ENCODE measurements at regions not wholly inside any gene's neighbourhood (a gene's known extent, or its start where the extent isn't known, plus 50 kb on each side); places are given as distances from the start of the nearest gene placed in this dataset.

DNA sequence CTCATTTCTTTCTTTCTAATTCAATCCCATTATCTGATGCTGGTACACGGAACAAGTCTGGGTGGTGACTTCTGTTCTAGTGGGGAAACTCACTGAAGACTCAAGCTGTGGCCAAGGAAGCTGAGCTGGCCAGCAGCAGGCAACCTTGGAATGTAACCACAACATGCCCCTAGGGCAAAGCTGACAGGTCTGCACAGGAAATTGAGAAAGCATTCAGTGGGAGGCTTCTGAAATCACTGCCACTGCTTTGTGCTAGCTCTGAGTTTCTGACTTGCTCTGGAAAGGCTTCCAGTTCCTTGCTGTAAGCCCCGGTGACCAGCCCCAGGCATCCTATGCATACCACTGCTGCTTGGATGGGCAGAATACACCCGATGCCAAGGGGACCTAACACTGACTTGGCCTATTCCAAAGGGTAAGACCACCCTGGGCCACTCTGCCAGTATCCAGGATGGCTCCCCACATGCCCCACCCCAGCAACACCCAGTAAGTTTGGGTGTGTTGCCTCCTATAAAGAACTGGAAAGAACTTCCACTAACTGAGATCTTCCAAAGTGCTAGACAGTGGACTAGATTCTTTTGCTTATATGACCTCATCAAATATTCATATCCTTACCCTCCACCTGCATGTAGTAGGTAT is 84.5 kb upstream of the CDKN3 start:
- Mint-ChIP-seq H3K4me3 (no peak overlapping the region), H3K9me3 (no peaks in the 10 kb centered on the region), H3K36me3 (ENCODE audit: low read depth) (no peaks in the 10 kb centered on the region), H3K4me1 (peaks cover 23% of the 10 kb centered on the region), H3K27me3 (ENCODE audit: insufficient read depth) (no peaks in the 10 kb centered on the region), H3K27ac (no peak overlapping the region)
- no peak for DNase-seq
- Histone ChIP-seq H3K27me3 (ENCODE audit: control insufficient read depth, insufficient read depth, low read length, poor library complexity, severe bottlenecking) (no peaks in the 10 kb centered on the region), H3K9me3 (ENCODE audit: control insufficient read depth, low read length) (no peaks in the 10 kb centered on the region), H3K36me3 (ENCODE audit: control insufficient read depth, insufficient read depth, low read length) (no peaks in the 10 kb centered on the region), H3K9ac (ENCODE audit: extremely low read depth, low read length, poor library complexity, severe bottlenecking) (no peak overlapping the region), H3K4me1 (ENCODE audit: control insufficient read depth, insufficient read depth, low read length) (no peaks in the 10 kb centered on the region), H3K4me3 (ENCODE audit: low read length) (no peak overlapping the region), H3K27ac (ENCODE audit: low read depth, low read length) (no peak overlapping the region)
- no peak for TF ChIP-seq CTCF (conservative IDR thresholded peaks at IDR 0.05)
- 83 to 87% methylated on average over 1 to 3 of the region's 3 CpGs for WGBS, 2 experiments (ENCODE audit: insufficient coverage in 1 of 2, insufficient read length in 1 of 2)

GRCh38 chr14:54314365-54315104 is 82.3 kb upstream of the CDKN3 start:
- H3K4me1 Mint-ChIP-seq: peaks cover 16% of the 10 kb centered on the region
- WGBS, 2 experiments (ENCODE audit: insufficient coverage in 1 of 2, insufficient read length in 1 of 2): 85 to 91% methylated on average over 9 to 11 of the region's 11 CpGs
- no peaks in the 10 kb centered on the region for H3K9me3 Mint-ChIP-seq
- H3K27ac Mint-ChIP-seq: no peak overlapping the region
- Histone ChIP-seq H3K4me3 (ENCODE audit: low read length) (no peak overlapping the region), H3K4me1 (ENCODE audit: control insufficient read depth, insufficient read depth, low read length) (no peaks in the 10 kb centered on the region), H3K27ac (ENCODE audit: low read depth, low read length) (no peak overlapping the region), H3K9me3 (ENCODE audit: control insufficient read depth, low read length) (no peaks in the 10 kb centered on the region), H3K9ac (ENCODE audit: extremely low read depth, low read length, poor library complexity, severe bottlenecking) (no peak overlapping the region), H3K27me3 (ENCODE audit: control insufficient read depth, insufficient read depth, low read length, poor library complexity, severe bottlenecking) (no peaks in the 10 kb centered on the region), H3K36me3 (ENCODE audit: control insufficient read depth, insufficient read depth, low read length) (no peaks in the 10 kb centered on the region)
- H3K4me3 Mint-ChIP-seq: no peak overlapping the region
- no peak for TF ChIP-seq CTCF (conservative IDR thresholded peaks at IDR 0.05)
- H3K36me3 Mint-ChIP-seq (ENCODE audit: low read depth): no peaks in the 10 kb centered on the region
- no peak for DNase-seq
- H3K27me3 Mint-ChIP-seq (ENCODE audit: insufficient read depth): no peaks in the 10 kb centered on the region

- Histone ChIP-seq H3K36me3 (ENCODE audit: control insufficient read depth, insufficient read depth, low read length) (no peaks in the 10 kb centered on the region), H3K27ac (ENCODE audit: low read depth, low read length) (no peak overlapping the region), H3K27me3 (ENCODE audit: control insufficient read depth, insufficient read depth, low read length, poor library complexity, severe bottlenecking) (no peaks in the 10 kb centered on the region), H3K9me3 (ENCODE audit: control insufficient read depth, low read length) (no peaks in the 10 kb centered on the region), H3K9ac (ENCODE audit: extremely low read depth, low read length, poor library complexity, severe bottlenecking) (no peak overlapping the region), H3K4me3 (ENCODE audit: low read length) (no peak overlapping the region), H3K4me1 (ENCODE audit: control insufficient read depth, insufficient read depth, low read length) (no peaks in the 10 kb centered on the region)
- Mint-ChIP-seq H3K4me1 (peaks cover 9% of the 10 kb centered on the region), H3K4me3 (no peak overlapping the region), H3K9me3 (no peaks in the 10 kb centered on the region), H3K36me3 (ENCODE audit: low read depth) (no peaks in the 10 kb centered on the region), H3K27me3 (ENCODE audit: insufficient read depth) (no peaks in the 10 kb centered on the region), H3K27ac (no peak overlapping the region)
- no peak for TF ChIP-seq CTCF (conservative IDR thresholded peaks at IDR 0.05)
- DNase-seq: no peak
- 94% methylated on average over 7 to 10 of the region's 10 CpGs for WGBS, 2 experiments (ENCODE audit: insufficient coverage in 1 of 2, insufficient read length in 1 of 2)
These were observed 80.2 kb upstream of the CDKN3 start for GRCh38 chr14:54316652-54317051.

All from endodermal cell (in vitro differentiated cells).